Ovary (tissue), 7 donors: ENCODE measurements at regions not wholly inside any gene's neighbourhood (a gene's known extent, or its start where the extent isn't known, plus 50 kb on each side); places are given as distances from the start of the nearest gene placed in this dataset.

ENCODE experiments used
- DNase-seq, 5 donors: peaks; one replicate each; pipeline ENCODE4 v3.0.0-alpha.2; 2019 to 2020
- H3K27ac ChIP-seq, 2 donors: fragments of 200-600 bp; one replicate each; pipeline versions ENCODE4 v1.5.1 to v1.8.0; 2019 to 2022
- H3K27me3 ChIP-seq: fragments of 200-600 bp; one replicate; pipeline ENCODE4 v1.8.0; 2022
- H3K36me3 ChIP-seq: fragments of 200-600 bp; sonication (generic); one replicate; pipeline ENCODE4 v1.5.1; 2019
- H3K4me1 ChIP-seq: one replicate; pipeline ENCODE4 v1.8.1; 2013; ENCODE audit warnings: mild to moderate bottlenecking, moderate library complexity; ENCODE audit not compliant: insufficient read depth
- H3K4me3 ChIP-seq: fragments of 200-600 bp; sonication (generic); one replicate; pipeline ENCODE4 v1.5.1; 2017
- H3K9me3 ChIP-seq, 2 donors: fragments of 200-600 bp in 1 of 2; sonication (generic) in 1 of 2; one replicate each; pipeline versions ENCODE4 v1.5.1 to v1.8.1; 2013 to 2019; ENCODE audit warnings: mild to moderate bottlenecking in 1 of 2, moderate library complexity in 1 of 2
- CTCF ChIP-seq, 3 donors: fragments of 450-650 bp in 2 of 3; fragments of 200-600 bp in 1 of 3; IDR thresholded peaks; one replicate each; pipeline versions ENCODE4 v1.5.1 to v1.8.0; 2016 to 2022; ENCODE audit warnings: antibody characterized with exemption in 3 of 3, mild to moderate bottlenecking in 1 of 3
- EP300 ChIP-seq: sonication (generic); formaldehyde crosslinking; IDR thresholded peaks from one replicate; pipeline ENCODE4 v1.6.1; 2017; ENCODE audit warnings: antibody characterized with exemption
- POLR2A ChIP-seq: fragments of 450-650 bp; IDR thresholded peaks from one replicate; pipeline ENCODE4 v1.6.1; 2017; ENCODE audit warnings: antibody characterized with exemption, mild to moderate bottlenecking, moderate library complexity
- WGBS, 3 donors: extraction: QIAGEN DNeasy Blood & Tissue Kit in 1 of 3; methylation state at CpG; one replicate each; pipeline versions ENCODE4 v1.1.5 to v1.1.7; 2013 to 2017; 5-methylcytosine and 5-hydroxymethylcytosine counted together
- intact Hi-C, 4 donors: fragments of 100-400 bp; cut with DNase I; formaldehyde crosslinking; loops; one replicate each; pipeline versions ENCODE4 v1.11.0 to v1.15.1; 2022 to 2023
- donor health status: DM: no; HTN: no; CAD: no; lungs with moderate emphysema.
- donor health status: DM: no; HTN: no; CAD: no.
- donor health status: Bipolar disorder and iron deficiency.
- donor health status: DM: no; HTN: no; CAD: no.
- donor health status: DM: yes; HTN: yes; CAD: no.

- H3K4me1 ChIP-seq, result no peaks in the 10 kb centered on the region
- WGBS, 3 donors, result 80 to 85% (median 82%) methylated on average over 1 of the region's 1 CpG
- H3K27me3 ChIP-seq, result no peaks in the 10 kb centered on the region
- H3K27ac ChIP-seq, result no peak overlapping the region
- H3K4me3 ChIP-seq, result no peak overlapping the region
- no peaks in the 10 kb centered on the region for H3K9me3 ChIP-seq
- no peak for TF ChIP-seq CTCF (IDR thresholded peaks at IDR 0.05)
- no peak for TF ChIP-seq EP300
- no peak for TF ChIP-seq POLR2A
- DNase-seq, result no peak
- intact Hi-C loops, result no loop called here
- no peaks in the 10 kb centered on the region for H3K36me3 ChIP-seq
Measured at GRCh38 chr11:71383461-71383860, 64.7 kb downstream of the DHCR7 start.

DNA sequence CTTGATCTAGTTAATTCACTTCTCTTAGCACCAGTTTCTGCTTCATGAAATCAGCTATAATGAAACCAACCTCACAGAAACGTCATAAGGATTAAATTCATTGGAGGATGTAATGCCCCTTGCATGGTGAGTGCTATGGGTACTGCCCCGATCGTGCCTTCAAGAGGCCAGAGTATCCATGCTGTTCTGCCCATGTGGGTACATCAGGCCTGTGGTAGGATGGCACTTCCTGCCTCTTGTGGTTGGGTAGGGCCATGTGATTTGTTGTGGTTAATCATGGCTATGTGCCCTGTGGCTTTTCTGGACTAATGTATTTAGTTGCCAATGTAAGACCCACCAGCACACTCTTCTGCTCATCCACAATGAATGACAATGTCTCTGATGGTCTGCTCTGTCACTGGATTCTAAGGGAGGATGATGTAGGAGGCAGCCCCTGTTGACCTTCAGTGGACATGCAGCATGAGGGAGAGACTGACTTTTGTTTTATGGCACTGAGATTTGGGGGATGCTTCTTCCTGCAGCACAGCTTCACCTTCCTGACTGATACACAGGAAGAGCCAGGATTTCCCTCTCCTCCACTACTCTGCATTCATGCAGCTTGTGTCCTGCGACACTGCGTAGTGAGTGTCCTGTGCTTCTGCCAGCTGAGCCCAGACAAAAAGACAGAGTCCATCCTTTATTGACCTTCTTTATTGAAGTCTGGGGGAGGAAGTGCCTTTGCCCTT, 66.2 kb downstream of the DHCR7 start:
- Histone ChIP-seq H3K36me3 (no peaks in the 10 kb centered on the region), H3K4me3 (no peak overlapping the region), H3K9me3 (no peaks in the 10 kb centered on the region), H3K27ac (no peak overlapping the region), H3K27me3 (no peaks in the 10 kb centered on the region), H3K4me1 (no peaks in the 10 kb centered on the region)
- DNase-seq, result no peak
- intact Hi-C loops, result no loop called here
- WGBS, 3 donors, result 80 to 87% (median 81%) methylated on average over 5 of the region's 5 CpGs
- TF ChIP-seq CTCF (IDR thresholded peaks at IDR 0.05) (no peak), EP300 (no peak), POLR2A (no peak)

GRCh38 chr11:71379701-71380100, 68.5 kb downstream of the DHCR7 start:
- Histone ChIP-seq H3K36me3 (no peaks in the 10 kb centered on the region), H3K4me1 (no peaks in the 10 kb centered on the region), H3K27ac (no peak overlapping the region), H3K9me3 (no peaks in the 10 kb centered on the region), H3K27me3 (no peaks in the 10 kb centered on the region), H3K4me3 (no peak overlapping the region)
- TF ChIP-seq CTCF (IDR thresholded peaks at IDR 0.05) (no peak), POLR2A (no peak), EP300 (no peak)
- no peak for DNase-seq
- WGBS, 3 donors, result 47 to 53% (median 52%) methylated on average over 2 of the region's 2 CpGs
- intact Hi-C loops, result no loop called here

DNA sequence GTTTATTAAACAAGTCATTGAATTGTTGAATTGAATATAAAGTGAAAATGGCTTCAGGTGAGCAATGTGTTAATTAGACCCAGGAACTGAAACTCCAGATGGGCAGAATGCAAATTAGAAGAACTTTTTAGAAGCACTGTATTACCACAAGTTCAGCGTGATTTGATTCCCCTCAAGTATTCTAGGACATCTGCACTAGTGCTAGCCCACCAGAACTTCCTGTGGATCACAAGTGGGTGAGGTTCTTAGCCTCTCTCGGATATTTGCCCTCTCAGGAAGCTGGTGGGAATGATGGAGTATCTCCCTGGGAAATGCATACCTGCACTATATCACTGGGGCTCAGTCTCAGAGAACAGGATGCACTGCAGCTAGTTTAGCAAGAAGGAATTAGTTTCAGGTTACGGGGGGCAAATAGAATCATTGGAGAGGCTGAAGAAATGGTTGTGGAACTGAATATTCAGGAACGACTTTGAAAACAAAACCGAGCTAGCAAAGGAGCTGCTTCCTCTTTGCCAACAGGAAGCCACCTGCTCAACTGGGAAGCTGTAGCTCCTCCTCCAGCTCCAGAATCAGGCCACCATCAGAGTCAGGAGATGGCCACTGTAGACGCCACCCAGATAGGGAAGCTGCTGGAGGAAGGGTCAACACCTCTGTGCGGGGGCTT, 74.3 kb downstream of the DHCR7 start:
- Histone ChIP-seq H3K36me3 (no peaks in the 10 kb centered on the region), H3K4me3 (no peak overlapping the region), H3K4me1 (no peaks in the 10 kb centered on the region), H3K27ac (no peak overlapping the region), H3K9me3 (no peaks in the 10 kb centered on the region), H3K27me3 (no peaks in the 10 kb centered on the region)
- intact Hi-C loops, result no loop called here
- no peak for DNase-seq
- TF ChIP-seq EP300 (no peak), POLR2A (no peak), CTCF (IDR thresholded peaks at IDR 0.05) (no peak)
- 45 to 54% (median 48%) methylated on average over 7 of the region's 7 CpGs for WGBS, 3 donors
